ENCODE measurements at regions not wholly inside any gene's neighbourhood (a gene's known extent, or its start where the extent isn't known, plus 50 kb on each side); places are given as distances from the start of the nearest gene placed in this dataset.

- no peak for DNase-seq (ENCODE audit: low spot score)
- no peaks in the 10 kb centered on the region for H3K36me3 ChIP-seq (ENCODE audit: insufficient read depth, low read length, poor library complexity, severe bottlenecking)
- H3K4me3 ChIP-seq (ENCODE audit: low read depth, low read length, poor library complexity, severe bottlenecking) = no peak overlapping the region
- no peak overlapping the region for H3K27ac ChIP-seq (ENCODE audit: low read depth, low read length, poor library complexity, severe bottlenecking)
- no peaks in the 10 kb centered on the region for H3K27me3 ChIP-seq (replicated peaks; ENCODE audit: insufficient read depth, low read depth, low read length, poor library complexity)
- no peak for TF ChIP-seq EZH2 (IDR thresholded peaks at IDR 0.05; ENCODE audit: borderline replicate concordance, low read depth, low read length, poor library complexity, severe bottlenecking)
- TF ChIP-seq, protein P1, sequence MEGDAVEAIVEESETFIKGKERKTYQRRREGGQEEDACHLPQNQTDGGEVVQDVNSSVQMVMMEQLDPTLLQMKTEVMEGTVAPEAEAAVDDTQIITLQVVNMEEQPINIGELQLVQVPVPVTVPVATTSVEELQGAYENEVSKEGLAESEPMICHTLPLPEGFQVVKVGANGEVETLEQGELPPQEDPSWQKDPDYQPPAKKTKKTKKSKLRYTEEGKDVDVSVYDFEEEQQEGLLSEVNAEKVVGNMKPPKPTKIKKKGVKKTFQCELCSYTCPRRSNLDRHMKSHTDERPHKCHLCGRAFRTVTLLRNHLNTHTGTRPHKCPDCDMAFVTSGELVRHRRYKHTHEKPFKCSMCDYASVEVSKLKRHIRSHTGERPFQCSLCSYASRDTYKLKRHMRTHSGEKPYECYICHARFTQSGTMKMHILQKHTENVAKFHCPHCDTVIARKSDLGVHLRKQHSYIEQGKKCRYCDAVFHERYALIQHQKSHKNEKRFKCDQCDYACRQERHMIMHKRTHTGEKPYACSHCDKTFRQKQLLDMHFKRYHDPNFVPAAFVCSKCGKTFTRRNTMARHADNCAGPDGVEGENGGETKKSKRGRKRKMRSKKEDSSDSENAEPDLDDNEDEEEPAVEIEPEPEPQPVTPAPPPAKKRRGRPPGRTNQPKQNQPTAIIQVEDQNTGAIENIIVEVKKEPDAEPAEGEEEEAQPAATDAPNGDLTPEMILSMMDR (conservative IDR thresholded peaks at IDR 0.05; ENCODE audit: low read depth, low read length) = no peak
- peaks cover 10% of the 10 kb centered on the region for H3K4me1 ChIP-seq (ENCODE audit: insufficient read depth, low read length, poor library complexity, severe bottlenecking)
- ChIA-PET CTCF (no interaction called here), POLR2A (ENCODE audit: low non-redundant PET) (no interaction called here)
- no peaks in the 10 kb centered on the region for H3K9me3 ChIP-seq (ENCODE audit: low read depth, low read length, poor library complexity, severe bottlenecking)
- BruUV-seq (replicated peaks) = no TSS peak
- intact Hi-C loops (cut with micrococcal nuclease; ENCODE audit: unreplicated experiment) = no loop called here
Measured at GRCh38 chr6:91243436-91243835, 656.6 kb upstream of the MAP3K7 start.

DNA sequence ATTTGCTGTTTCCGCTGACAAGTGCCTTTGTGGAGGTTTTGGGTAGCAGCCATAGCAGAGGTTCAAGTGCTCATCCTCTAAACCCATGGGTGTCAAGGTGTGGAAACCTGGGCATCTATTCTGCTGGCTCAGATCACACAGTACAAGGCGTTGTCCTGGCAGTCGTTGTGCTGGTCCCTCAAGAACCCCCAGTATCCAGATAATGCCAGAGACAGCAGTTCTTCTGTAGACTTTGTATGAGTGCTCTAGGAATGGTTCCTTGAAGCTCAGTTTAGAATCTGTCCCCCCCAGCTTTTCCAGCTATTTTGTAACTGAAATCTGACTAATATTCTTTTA is 655.7 kb upstream of the MAP3K7 start:
- no peak overlapping the region for H3K4me3 ChIP-seq (ENCODE audit: low read depth, low read length, poor library complexity, severe bottlenecking)
- no peak for TF ChIP-seq EZH2 (IDR thresholded peaks at IDR 0.05; ENCODE audit: borderline replicate concordance, low read depth, low read length, poor library complexity, severe bottlenecking)
- TF ChIP-seq, protein P1 (conservative IDR thresholded peaks at IDR 0.05; ENCODE audit: low read depth, low read length) = no peak
- H3K36me3 ChIP-seq (ENCODE audit: insufficient read depth, low read length, poor library complexity, severe bottlenecking) = no peaks in the 10 kb centered on the region
- intact Hi-C loops (cut with micrococcal nuclease; ENCODE audit: unreplicated experiment) = no loop called here
- no peaks in the 10 kb centered on the region for H3K27me3 ChIP-seq (replicated peaks; ENCODE audit: insufficient read depth, low read depth, low read length, poor library complexity)
- no peak for DNase-seq (ENCODE audit: low spot score)
- POLR2A ChIA-PET (ENCODE audit: low non-redundant PET) = no interaction called here
- no peak overlapping the region for H3K27ac ChIP-seq (ENCODE audit: low read depth, low read length, poor library complexity, severe bottlenecking)
- CTCF ChIA-PET = no interaction called here
- BruUV-seq (replicated peaks) = no TSS peak
- no peaks in the 10 kb centered on the region for H3K9me3 ChIP-seq (ENCODE audit: low read depth, low read length, poor library complexity, severe bottlenecking)
- peaks cover 10% of the 10 kb centered on the region for H3K4me1 ChIP-seq (ENCODE audit: insufficient read depth, low read length, poor library complexity, severe bottlenecking)

DNA sequence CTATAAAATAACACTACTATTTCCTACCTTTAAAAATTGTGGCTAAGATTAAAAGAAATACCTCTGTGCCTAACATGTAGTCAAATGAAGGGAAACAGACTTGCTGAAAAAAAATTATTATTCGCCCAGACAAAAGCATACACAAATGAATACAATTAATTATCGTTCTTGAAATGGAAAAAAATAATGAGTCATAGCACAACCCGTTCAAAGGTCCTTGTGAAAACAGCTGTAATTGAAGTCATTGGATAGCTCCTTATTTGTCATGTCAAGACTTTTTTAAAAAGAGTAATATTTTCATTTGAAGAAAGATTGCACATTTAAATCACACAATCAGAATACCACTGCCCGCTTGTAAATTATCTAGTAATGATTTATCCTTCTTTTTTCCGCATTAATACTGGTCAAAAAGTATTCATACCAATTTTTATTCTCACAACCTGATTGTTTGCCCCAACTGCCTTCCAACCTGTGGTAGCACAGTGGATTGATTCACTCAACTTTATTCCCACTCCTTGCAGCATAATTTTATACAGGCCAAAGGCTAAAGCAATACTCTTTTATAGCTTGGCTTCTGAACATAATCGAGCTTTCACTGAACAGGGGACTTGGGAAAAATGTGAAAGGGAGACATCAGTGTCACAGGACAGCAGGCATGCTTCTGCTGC is 655.2 kb upstream of the MAP3K7 start:
- POLR2A ChIA-PET (ENCODE audit: low non-redundant PET) = no interaction called here
- no peak overlapping the region for H3K27ac ChIP-seq (ENCODE audit: low read depth, low read length, poor library complexity, severe bottlenecking)
- intact Hi-C loops (cut with micrococcal nuclease; ENCODE audit: unreplicated experiment) = no loop called here

More for the DNA sequence above, 655.2 kb upstream of the MAP3K7 start:
- CTCF ChIA-PET = no interaction called here
- no peak overlapping the region for H3K4me3 ChIP-seq (ENCODE audit: low read depth, low read length, poor library complexity, severe bottlenecking)
- no peaks in the 10 kb centered on the region for H3K9me3 ChIP-seq (ENCODE audit: low read depth, low read length, poor library complexity, severe bottlenecking)
- BruUV-seq (replicated peaks) = no TSS peak
- no peak for DNase-seq (ENCODE audit: low spot score)
- TF ChIP-seq EZH2 (IDR thresholded peaks at IDR 0.05; ENCODE audit: borderline replicate concordance, low read depth, low read length, poor library complexity, severe bottlenecking) = no peak
- TF ChIP-seq, protein P1 (conservative IDR thresholded peaks at IDR 0.05; ENCODE audit: low read depth, low read length) = no peak
- H3K27me3 ChIP-seq (replicated peaks; ENCODE audit: insufficient read depth, low read depth, low read length, poor library complexity) = no peaks in the 10 kb centered on the region
- no peaks in the 10 kb centered on the region for H3K36me3 ChIP-seq (ENCODE audit: insufficient read depth, low read length, poor library complexity, severe bottlenecking)
- peaks cover 6% of the 10 kb centered on the region for H3K4me1 ChIP-seq (ENCODE audit: insufficient read depth, low read length, poor library complexity, severe bottlenecking)

All from A673 (cell line).